GM19043 (cell line): ENCODE measurements at regions not wholly inside any gene's neighbourhood (a gene's known extent, or its start where the extent isn't known, plus 50 kb on each side); places are given as distances from the start of the nearest gene placed in this dataset.
"Not testable (repeated sequence)": the region's sequence is repeated elsewhere in the genome, so short reads cannot be mapped to it uniquely, and the experiment has no call there.

Source experiments
- ATAC-seq: cut with Tn5 transposase; IDR thresholded peaks from one replicate; pipeline ENCODE4 v1.9.1; 2021; ENCODE audit warnings: low read depth; ENCODE audit not compliant: unreplicated experiment

DNA sequence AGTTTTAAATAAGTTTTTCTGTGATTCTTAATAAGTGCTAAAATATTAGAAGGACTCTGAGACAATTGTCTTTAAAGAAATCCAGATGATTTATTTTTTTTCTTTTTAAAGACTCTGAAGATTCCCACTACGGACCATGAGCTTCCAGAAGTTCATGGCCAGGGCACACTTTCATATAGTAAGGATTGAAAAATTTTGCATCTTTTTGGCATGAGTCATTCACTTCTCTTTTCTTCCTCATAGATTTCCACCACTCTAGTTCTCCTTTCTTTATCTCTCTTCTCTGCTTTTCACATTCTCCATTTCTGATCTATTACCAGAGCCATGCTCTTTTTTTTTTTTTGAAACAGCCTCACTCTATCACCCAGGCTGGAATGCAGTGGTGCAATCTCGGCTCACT is 385.8 kb downstream of the FLRT2 start:
- no peak for ATAC-seq

DNA sequence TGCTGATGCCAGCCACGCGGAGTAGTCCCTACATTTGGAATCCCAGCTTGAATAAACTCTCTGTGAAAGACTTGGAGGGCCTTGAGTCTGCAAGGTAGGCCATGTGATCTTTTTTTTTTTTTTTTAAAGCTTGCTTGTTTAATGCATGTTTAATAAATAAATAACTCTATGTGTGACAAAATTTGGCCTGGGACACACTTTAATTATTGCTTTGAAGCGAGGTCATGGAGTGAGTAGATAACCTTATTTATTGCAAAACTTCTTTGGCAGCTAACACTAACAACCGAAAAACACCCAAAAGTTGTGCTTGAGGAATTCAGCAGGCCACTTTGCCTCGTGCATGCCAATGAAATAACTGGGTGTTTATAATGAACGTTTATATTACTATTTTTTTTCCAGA is 382.2 kb downstream of the FLRT2 start:
- ATAC-seq, result no peak

DNA sequence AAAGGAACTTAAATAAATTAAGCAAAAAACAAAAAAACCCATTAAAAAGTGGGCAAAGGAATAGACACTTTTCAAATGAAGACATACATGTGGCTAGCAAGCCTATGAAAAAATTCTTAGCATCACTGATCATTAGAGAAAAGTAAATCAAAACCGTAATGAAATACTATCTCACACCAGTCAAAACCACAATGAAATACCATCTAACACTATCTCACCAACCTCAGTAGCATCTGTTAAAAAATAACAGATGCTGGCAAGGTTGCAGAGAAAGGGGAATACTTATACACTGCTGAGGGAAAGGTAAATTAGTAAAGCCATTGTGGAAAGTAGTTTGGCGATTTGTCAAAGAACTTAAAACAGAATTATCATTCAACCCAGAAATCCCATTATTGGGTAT is 381.1 kb downstream of the FLRT2 start:
- no peak for ATAC-seq

DNA sequence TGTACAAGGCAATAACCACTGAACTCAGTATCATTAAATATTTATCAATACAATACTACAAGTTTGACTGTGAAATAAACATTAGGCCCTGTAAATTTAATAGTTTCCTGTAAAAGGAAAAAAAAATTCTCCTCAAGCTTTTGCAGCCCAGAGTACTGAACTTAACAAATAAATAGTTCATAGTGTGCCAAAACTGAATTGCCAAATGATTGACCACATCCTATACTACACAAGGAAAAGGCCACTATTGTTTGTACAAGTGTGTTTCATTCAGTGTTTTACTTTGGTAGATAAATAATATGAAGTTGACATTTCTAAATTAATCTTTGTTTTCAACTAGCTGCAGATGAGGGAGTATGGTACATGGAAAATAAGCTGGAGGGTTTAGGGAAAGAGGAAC is 379.6 kb downstream of the FLRT2 start:
- no peak for ATAC-seq

DNA sequence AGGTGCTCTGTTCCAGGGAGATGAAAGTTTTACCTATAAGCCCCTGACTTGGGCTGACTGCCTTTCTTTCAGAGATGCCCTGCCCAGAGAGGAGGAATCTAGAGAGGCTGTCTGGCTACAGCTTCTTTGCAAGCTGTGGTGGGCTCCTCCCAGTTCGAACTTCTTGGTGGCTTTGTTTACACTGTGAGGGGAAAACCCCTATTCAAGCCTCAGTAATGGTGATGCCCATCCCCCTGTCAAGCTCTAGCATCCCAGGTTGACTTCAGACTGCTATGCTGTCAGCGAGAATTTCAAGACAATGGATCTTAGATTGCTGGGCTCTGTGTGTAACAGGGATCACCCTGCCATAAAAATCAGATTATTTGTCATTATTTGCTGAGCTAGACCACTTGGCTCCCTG is 377.6 kb downstream of the FLRT2 start:
- no peak for ATAC-seq

DNA sequence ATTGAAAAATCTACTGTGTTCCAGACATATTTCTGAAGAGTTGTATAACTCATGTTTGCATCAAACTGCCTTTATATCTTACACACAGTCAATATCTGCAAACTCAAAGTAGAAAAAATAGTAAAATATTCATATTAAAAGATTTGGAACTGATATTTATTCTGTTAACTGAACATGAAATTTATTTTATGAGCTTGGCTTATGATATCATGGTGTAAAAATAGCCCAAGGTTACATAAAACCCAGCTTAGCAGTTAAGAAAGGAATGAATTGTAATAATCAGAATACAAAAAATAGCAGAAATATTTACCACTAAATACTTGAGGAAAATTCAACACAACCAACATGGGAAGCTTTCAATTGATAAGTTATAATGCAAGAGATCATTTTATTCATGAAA is 367.9 kb downstream of the FLRT2 start:
- ATAC-seq, result no peak

DNA sequence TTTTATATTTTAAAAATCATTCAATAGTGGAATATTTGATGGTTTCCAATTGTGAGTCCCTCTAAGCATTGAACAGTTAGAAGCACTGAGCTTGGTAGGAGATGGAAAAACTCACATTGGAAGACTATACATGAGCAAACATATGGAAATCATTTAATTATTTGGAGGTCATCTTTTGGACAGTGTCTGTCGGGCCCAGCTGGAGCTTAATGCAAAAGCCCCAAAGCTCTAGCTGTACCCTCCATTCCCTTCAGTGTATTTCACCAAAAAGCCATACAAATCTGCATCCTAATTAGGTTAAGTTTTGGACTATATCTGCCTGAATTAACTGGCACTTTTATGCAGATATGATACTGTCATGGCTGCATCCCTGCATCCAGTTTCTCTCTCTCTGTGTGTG is 365.7 kb downstream of the FLRT2 start:
- ATAC-seq, result no peak

DNA sequence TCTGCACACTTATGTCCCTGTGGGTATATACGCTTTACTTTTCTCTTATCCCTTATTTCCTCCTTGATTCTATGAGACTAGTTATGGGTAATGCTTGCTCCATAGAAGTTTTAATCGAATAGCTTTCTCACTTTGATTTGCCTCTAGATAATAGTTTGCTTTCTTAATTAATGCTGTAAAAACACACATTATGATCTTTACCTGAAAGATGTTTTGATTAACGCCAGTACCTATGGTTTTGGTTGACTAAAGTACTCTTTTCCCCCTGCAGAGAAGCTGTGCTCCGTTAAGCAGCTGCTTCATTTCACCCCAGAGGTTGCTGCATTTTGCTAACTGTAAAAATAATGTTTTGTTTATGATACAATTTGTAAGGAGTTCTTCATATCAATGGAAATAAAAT is 362.3 kb downstream of the FLRT2 start:
- no peak for ATAC-seq

DNA sequence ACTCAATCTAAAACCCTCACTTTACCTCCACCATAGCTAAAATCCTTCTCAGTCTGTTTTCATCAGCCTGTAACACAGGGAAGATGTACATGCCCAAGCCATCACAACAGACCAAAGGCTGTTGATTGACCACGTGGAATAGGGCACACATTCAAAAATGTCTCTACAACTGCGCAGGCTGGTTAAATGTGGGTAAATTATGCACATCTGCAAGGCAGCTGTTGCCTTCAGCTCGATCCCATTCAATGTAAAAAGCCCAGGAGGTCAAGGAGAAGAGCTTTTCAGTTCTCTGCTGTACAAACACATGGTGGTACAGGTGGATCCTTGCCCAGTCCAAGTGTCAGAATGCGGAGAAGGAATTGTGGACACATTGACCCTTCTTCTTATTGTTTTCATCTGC is 354.0 kb downstream of the FLRT2 start:
- ATAC-seq, result no peak

DNA sequence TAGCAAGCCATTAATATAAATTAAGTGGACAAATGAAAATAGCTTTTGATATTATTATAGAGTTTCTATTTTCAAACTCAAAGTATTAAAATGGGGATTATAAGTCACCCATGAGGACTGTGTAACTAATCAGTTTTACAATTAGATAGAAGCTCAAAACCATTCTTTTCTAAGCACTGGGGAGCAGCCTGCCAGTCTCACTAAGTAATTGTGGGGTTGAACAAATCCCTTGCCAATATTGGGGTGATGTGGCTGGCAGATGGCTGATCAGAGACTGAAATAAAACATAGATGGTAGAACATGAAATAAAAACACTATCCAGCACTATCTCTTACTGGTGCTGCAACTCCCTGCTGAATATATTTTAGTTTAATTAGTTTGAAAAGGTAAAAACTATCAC is 353.2 kb downstream of the FLRT2 start:
- ATAC-seq, result no peak

DNA sequence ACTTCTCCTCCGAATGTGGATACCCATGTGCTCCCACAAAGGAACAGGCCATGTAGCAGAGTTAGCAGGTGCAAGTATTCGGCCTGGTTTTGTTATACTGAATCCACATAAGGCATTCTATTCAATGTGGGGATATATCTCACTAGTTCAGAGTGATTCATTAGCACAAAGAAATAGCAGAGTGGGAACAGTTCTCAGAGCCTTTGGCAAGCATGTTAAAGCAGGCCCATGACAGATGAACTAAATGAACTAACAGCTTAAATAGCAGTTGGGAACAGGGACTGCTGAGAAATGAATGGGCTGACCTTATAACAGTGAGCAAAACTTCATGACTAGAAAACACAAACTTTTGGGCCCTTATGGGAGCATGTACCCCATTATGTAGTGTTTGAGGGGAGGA is 352.0 kb downstream of the FLRT2 start:
- ATAC-seq, result no peak

DNA sequence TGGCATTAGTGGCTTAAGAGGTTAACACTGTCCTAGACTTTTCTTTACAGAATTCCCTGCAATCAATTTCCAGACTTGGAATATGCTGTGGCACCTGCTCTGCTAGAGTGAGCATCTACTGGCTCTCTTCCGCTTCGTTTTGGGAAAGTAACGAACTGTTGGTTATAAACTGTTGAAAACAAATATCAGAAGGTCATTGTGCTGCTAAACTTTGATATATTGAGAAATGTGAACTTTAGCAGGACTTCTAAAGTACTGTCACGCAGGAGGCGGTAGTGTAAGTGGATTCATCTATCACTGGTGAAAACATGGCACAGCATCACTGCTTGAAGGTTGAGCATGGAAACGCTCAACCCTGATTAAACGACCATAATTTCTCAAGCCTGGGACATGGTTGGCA is 348.9 kb downstream of the FLRT2 start:
- ATAC-seq, result no peak

DNA sequence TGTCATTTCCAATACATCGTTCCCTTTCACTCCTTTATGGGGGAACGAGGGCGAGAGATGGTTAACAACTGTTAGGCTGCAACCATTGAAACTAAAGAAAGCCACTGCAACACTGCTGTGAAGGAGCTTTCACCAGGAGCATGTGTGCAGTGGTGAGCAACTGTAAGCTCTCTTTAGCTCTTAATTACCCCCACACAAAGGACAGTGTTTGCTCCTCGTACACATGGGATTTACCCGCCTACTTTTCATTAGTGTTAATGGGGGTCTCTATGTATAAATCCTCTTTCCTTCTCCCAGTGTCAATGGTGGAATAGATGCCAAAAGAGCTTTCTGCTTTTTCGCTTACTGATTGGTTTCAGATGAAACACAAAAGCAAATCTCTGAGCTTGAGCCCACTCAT is 343.1 kb downstream of the FLRT2 start:
- ATAC-seq, result no peak

DNA sequence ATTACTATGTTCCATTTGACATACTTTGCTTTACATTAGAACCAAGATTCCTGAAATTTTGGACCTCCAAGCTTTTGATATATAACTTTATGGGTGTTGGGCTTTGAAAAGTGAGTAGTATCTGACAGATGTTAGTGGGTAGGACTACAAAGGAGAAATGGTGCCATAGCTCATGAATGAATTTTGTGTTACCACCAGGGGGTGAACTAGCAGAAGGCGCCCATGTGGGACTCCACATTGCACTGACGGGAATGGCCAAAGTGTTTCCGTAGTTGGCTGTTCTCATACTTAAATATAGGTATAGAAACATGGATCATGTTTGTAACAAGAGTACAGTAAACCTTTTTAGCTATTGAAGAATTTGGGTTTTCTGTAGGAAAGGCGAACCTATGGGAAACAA is 337.5 kb downstream of the FLRT2 start:
- no peak for ATAC-seq

DNA sequence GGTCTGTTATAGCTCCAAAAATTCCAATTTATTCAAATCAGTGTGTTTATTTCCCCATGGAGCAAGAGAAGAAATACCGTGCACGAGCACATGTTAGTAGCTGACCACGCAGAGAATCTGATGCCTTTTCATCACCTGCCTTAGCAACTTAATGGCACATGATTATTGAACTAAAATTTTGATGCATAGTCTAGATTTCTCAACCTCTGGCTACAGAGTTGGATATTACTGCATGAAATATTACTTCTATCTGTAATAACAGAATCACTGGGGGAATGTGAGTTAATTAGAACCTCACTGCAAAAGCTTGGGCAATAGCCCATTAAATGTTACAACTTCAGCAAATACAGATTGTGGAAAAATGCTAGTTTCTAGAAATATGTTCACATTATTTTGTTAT is 335.8 kb downstream of the FLRT2 start:
- no peak for ATAC-seq

DNA sequence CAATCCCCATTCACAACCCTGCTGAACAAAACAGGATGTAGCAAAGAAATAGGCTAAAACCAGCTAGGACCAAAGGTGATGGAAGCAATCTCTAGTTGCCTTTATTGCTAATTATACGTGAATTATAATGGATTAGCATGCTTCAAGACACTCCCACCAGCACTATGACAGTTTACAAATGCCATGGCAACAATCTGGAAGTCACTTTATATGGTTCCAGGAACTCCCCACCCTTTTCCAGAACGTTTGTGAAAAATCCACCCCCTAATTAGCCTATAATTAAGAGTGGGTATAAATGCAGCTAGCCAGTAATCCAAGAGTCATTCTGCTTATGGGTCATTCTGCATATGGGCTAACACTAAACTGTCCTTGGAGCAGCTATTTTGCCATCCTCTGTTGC is 328.7 kb downstream of the FLRT2 start:
- ATAC-seq, result no peak

DNA sequence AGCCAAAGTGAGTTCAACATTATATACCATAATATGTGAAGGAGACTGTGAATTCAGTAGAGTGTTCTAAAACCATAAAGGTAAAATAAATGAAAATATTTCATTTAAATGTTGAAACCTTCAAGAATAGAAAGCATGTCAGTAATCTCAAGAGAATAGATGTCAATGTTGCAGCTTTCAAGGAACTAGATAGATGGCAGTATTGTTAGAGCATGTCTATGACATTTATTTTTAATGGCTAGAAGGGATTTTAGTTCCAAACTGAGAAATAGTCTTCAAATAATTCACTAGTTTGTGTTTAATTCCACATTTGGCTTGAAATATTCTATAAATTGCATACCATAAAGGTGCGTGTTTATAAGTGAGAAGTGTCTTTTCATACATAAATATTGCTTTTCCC is 326.5 kb downstream of the FLRT2 start:
- ATAC-seq, result no peak

DNA sequence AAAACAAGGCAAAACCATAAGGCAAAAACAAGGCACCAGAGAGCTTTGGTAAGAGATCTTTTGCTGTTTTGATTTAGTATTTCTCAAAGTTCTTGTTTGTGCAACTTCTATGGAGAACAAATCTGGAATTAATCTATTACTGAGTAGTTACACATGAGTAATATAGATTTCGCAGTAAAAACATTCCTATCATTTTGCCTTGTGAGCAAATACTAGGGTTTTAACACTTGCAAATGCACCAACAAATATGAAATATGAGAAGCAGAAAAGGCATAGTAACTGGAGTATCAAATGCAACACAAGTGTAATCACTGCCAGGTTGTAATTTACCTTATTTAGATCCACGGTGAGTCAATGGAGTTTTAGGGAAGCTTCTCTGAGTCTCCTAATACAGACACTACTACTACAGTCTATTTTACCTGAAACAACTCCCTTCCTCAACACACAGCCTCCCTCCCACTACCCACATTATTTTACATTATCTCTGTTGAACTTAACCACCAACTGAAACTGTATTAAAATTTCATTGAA is 324.1 kb downstream of the FLRT2 start:
- no peak for ATAC-seq

DNA sequence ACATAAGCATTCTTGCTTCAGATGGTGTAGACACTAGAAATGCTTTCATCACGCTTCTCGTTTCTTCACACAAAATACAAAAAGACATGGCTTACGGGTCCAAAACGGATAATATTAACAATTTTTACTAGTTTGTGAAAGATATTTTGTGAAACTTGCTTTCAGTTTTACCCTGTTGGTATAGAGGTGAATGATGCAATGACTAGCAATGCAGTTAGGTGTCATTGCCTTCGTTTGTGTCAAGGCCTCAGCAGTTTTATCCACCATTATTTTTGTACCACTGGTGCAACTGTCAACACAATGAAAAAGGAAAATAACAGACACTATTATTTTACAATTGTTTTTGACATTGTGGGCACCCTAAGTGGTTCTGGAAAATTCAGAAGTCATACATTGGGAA is 323.0 kb downstream of the FLRT2 start:
- ATAC-seq, result no peak

DNA sequence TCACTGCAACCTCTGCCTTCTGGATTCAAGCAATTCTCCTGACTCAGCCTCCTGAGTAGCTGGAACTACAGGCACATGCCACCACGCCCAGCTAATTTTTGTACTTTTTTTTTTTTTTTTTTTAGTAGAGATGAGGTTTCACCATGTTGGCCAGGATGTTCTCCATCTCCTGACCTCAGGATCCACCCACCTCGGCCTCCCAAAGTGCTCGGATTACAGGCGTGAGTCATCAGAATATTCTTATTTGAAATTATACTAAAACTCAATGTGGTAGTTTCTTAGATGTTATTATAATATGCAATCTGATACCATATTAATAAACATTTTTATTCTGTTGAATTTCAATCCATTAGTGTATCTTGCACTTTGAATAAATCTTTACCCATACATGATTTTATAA is 322.2 kb downstream of the FLRT2 start:
- not testable (repeated sequence) for ATAC-seq

DNA sequence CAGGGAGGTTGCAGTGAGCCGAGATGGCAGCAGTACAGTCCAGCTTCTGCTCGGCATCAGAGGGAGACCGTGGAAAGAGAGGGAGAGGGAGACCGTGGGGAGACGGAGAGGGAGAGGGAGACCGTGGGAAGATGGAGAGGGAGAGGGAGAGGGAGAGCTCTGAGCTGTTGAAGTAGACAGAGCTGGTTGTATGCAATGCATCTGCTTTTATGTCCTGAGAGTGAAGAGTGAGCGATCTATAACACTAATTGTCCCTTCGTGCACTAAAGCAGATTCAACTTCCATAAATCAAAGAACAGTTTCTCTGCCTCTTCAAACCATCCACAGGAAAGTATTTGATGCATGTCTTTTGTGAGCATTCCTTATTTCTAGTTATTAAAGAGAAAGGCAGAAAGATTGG is 300.6 kb downstream of the FLRT2 start:
- not testable (repeated sequence) for ATAC-seq

DNA sequence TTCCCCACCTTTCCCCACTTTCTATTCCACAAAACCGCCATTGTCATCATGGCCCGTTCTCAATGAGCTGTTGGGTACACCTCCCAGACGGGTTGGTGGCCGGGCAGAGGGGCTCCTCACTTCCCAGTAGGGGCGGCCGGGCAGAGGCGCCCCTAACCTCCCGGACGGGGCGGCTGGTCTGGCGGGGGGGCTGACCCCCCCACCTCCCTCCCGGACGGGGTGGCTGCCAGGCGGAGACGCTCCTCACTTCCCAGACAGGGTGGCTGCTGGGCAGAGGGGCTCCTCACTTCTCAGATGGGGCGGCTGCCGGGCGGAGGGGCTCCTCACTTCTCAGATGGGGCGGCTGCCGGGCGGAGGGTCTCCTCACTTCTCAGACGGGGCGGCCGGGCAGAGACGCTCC is 299.7 kb downstream of the FLRT2 start:
- not testable (repeated sequence) for ATAC-seq

DNA sequence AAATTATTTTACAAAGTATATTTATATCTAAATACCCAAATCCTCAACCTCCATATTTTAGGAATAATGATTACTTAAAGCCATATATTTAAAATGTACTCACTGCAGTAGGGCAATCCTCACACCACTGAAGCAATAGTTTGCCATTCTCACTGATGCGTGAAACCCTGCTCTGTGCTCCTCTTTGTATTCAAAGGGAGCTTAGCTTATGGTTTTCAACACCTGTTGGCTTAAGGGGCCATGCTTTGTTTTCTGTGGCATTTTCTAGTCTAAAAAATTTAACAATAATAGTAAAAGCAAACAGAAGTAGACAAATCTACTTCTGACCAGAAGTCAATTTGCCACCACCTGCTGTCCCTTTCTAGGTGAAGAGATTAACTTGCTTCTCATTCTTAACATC is 294.6 kb downstream of the FLRT2 start:
- ATAC-seq, result no peak
